Tibial artery (tissue), 4 donors: ENCODE measurements at regions not wholly inside any gene's neighbourhood (a gene's known extent, or its start where the extent isn't known, plus 50 kb on each side); places are given as distances from the start of the nearest gene placed in this dataset.

Experiments used
- DNase-seq, 2 donors: peaks; one replicate each; pipeline ENCODE4 v3.0.0-alpha.2; 2019
- H3K27ac ChIP-seq, 2 donors: fragments of 200-600 bp; sonication (generic) in 1 of 2; 1 replicate in 1 of 2; 2 replicates in 1 of 2; pipeline ENCODE4 v1.5.1; 2018 to 2019; ENCODE audit warnings: mild to moderate bottlenecking in 1 of 2
- H3K27me3 ChIP-seq, 2 donors: fragments of 200-600 bp; sonication (generic) in 1 of 2; one replicate each; pipeline versions ENCODE4 v1.5.1 to v1.6.0; 2016 to 2019
- H3K36me3 ChIP-seq, 3 donors: fragments of 200-600 bp; sonication (generic) in 2 of 3; one replicate each; pipeline ENCODE4 v1.5.1; 2016 to 2019; ENCODE audit warnings: mild to moderate bottlenecking in 2 of 3
- H3K4me1 ChIP-seq, 4 donors: fragments of 200-600 bp; sonication (generic) in 2 of 4; 1 replicate in 3 of 4; 2 replicates in 1 of 4; pipeline ENCODE4 v1.5.1; 2016 to 2019
- H3K4me3 ChIP-seq, 2 donors: fragments of 200-600 bp; sonication (generic) in 1 of 2; 1 replicate in 1 of 2; 2 replicates in 1 of 2; pipeline ENCODE4 v1.5.1; 2018 to 2019; ENCODE audit warnings: mild to moderate bottlenecking in 2 of 2
- H3K9me3 ChIP-seq, 3 donors: fragments of 200-600 bp; sonication (generic) in 1 of 3; one replicate each; pipeline ENCODE4 v1.5.1; 2016 to 2019
- intact Hi-C: fragments of 100-400 bp; cut with DNase I; formaldehyde crosslinking; loops from one replicate; pipeline ENCODE4 v1.15.0; 2023; ENCODE audit warnings: low total_unique reads
- TF ChIP-seq, protein P1 (sequence below), 2 experiments: fragments of 200-600 bp in 1 of 2; fragments of 450-650 bp in 1 of 2; IDR thresholded peaks; one replicate each; pipeline ENCODE4 v1.5.1; 2017 to 2019; ENCODE audit warnings: antibody characterized with exemption in 2 of 2, mild to moderate bottlenecking in 1 of 2, moderate library complexity in 1 of 2

DNA sequence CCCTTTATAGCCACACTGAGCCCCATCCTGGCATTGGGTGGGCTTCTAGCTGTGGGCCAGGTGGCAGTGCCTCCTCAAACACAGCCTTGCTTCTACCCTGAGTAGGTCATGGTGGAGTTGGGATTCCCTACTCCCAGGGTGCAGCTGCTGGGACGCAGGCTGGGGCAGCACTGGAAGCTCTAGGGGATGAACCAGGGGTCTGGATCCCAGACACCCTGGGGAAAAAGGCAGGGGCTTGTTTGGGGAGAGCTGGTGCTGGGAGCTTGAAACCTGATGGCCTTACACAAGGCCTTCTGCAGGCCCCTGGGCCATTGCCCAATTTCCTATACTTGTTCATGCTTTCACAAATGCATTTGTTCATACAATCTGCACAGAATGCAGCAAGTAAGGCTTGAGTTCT is 103.7 kb upstream of the CTBP2 start:
- H3K4me3 ChIP-seq: no peak overlapping the region
- intact Hi-C loops: no loop called here
- no peaks in the 10 kb centered on the region for H3K9me3 ChIP-seq
- no peaks in the 10 kb centered on the region for H3K4me1 ChIP-seq
- DNase-seq: no peak
- H3K36me3 ChIP-seq: no peaks in the 10 kb centered on the region
- TF ChIP-seq, protein P1, sequence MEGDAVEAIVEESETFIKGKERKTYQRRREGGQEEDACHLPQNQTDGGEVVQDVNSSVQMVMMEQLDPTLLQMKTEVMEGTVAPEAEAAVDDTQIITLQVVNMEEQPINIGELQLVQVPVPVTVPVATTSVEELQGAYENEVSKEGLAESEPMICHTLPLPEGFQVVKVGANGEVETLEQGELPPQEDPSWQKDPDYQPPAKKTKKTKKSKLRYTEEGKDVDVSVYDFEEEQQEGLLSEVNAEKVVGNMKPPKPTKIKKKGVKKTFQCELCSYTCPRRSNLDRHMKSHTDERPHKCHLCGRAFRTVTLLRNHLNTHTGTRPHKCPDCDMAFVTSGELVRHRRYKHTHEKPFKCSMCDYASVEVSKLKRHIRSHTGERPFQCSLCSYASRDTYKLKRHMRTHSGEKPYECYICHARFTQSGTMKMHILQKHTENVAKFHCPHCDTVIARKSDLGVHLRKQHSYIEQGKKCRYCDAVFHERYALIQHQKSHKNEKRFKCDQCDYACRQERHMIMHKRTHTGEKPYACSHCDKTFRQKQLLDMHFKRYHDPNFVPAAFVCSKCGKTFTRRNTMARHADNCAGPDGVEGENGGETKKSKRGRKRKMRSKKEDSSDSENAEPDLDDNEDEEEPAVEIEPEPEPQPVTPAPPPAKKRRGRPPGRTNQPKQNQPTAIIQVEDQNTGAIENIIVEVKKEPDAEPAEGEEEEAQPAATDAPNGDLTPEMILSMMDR (IDR thresholded peaks at IDR 0.05): no peak
- no peak overlapping the region for H3K27ac ChIP-seq
- peaks cover 0 to 5% of the 10 kb centered on the region in 2 donors for H3K27me3 ChIP-seq

GRCh38 chr10:125263551-125263950 is 103.2 kb upstream of the CTBP2 start:
- intact Hi-C loops: no loop called here
- TF ChIP-seq, protein P1 (IDR thresholded peaks at IDR 0.05): no peak
- no peaks in the 10 kb centered on the region for H3K4me1 ChIP-seq

DNA sequence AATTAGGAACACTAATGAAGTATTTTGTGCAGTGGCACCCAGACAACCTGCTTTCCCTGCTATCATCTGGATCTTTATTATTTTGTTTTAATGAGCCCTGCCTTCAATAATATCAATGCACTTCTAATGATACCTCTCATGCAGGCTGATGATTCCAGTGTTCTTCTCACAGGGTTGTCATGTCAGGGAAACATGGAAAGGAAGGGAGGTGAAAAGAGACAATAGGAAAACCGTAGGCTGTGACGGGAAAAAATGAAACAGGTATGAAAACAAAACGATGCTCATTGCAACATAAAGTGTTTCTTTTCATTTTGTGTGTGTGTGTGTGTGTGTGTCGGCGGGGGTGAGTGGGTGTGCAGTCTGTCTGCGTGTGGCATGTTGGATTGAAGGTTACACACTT is 102.6 kb upstream of the CTBP2 start:
- H3K9me3 ChIP-seq: no peaks in the 10 kb centered on the region
- no peaks in the 10 kb centered on the region for H3K4me1 ChIP-seq
- intact Hi-C loops: no loop called here
- H3K4me3 ChIP-seq: no peak overlapping the region
- no peaks in the 10 kb centered on the region for H3K36me3 ChIP-seq
- H3K27me3 ChIP-seq: peaks cover 0 to 5% of the 10 kb centered on the region in 2 donors
- TF ChIP-seq, protein P1 (IDR thresholded peaks at IDR 0.05): no peak
- H3K27ac ChIP-seq: no peak overlapping the region
- no peak for DNase-seq

More at GRCh38 chr10:125263551-125263950, 103.2 kb upstream of the CTBP2 start:
- Histone ChIP-seq H3K36me3 (no peaks in the 10 kb centered on the region), H3K27me3 (peaks cover 0 to 5% of the 10 kb centered on the region in 2 donors), H3K27ac (no peak overlapping the region), H3K9me3 (no peaks in the 10 kb centered on the region), H3K4me3 (no peak overlapping the region)
- no peak for DNase-seq

DNA sequence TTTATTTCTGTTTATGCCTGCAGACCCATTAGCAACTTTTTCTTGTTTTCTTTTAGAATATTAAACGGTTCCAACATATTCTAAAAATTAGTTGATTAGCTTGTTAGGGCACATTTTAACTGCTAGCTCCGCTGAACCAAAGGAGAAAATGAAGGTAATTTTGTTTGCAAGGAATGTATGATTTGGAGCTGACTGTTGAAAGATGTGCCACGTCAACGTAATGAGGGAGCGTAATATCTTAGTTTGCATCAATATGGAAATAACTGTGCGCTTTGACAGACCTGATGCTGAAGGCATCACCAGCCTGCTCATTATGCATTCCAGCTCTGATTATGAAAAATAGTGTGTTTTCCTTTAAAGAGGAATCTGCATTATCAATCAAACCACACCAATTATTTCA is 102.0 kb upstream of the CTBP2 start:
- peaks cover 0 to 5% of the 10 kb centered on the region in 2 donors for H3K27me3 ChIP-seq
- no peaks in the 10 kb centered on the region for H3K4me1 ChIP-seq
- no peaks in the 10 kb centered on the region for H3K9me3 ChIP-seq
- no peak overlapping the region for H3K4me3 ChIP-seq
- DNase-seq: no peak
- intact Hi-C loops: no loop called here
- H3K27ac ChIP-seq: no peak overlapping the region
- H3K36me3 ChIP-seq: no peaks in the 10 kb centered on the region
- TF ChIP-seq, protein P1 (IDR thresholded peaks at IDR 0.05): no peak

DNA sequence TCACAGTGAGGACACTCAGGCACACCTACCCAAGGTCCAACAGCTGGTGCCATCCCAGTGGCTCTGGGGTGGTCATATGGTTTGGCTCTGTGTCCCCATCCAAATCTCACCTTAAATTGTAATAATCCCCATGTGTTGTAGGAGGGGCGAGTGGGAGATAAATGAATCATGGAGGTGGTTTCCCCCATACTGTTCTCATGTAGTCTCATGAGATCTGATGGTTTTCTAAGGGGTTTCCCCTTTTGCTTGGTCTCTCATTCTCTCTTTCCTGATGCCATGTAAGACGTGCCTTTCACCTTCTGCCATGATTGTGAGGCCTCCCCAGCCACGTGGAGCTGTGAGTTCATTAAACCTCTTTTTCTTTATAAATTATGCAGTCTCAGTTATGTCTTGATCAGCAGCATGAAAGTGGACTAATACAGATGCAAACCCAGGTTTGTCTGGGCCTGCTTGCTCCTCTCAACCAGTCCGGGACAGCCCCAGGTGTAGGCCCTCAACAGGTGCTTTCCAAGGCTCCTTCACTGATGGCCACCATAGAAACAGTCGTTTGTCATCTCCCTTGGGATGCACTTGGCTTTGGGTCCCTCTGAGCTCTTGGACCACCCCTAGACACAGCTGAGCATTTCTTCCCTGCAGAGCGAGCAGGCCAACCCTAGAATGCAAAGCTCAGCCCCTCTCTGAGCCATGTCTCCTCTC is 101.3 kb upstream of the CTBP2 start:
- intact Hi-C loops: no loop called here
- no peaks in the 10 kb centered on the region for H3K9me3 ChIP-seq
- no peak overlapping the region for H3K27ac ChIP-seq
- no peaks in the 10 kb centered on the region for H3K36me3 ChIP-seq
- TF ChIP-seq, protein P1 (IDR thresholded peaks at IDR 0.05): no peak
- no peak overlapping the region for H3K4me3 ChIP-seq
- DNase-seq: no peak
- peaks cover 0 to 5% of the 10 kb centered on the region in 2 donors for H3K27me3 ChIP-seq
- no peaks in the 10 kb centered on the region for H3K4me1 ChIP-seq
